H1 (cell line): ENCODE measurements at regions not wholly inside any gene's neighbourhood (a gene's known extent, or its start where the extent isn't known, plus 50 kb on each side); places are given as distances from the start of the nearest gene placed in this dataset.

Source experiments
- ASH2L ChIP-seq: fragments of 200-600, 300-600 bp; sonication (generic); IDR thresholded peaks from one replicate; pipeline ENCODE4 v1.7.1; 2017; ENCODE audit warnings: low read length
- NANOG ChIP-seq: IDR thresholded peaks from 2 replicates; pipeline ENCODE4 v1.6.1; 2011; ENCODE audit warnings: low read length, low read depth, mild to moderate bottlenecking, inconsistent platforms; ENCODE audit not compliant: insufficient read depth, poor library complexity, severe bottlenecking
- POLR2A ChIP-seq, 2 experiments: IDR thresholded peaks; 1 replicate in 1 of 2; 2 replicates in 1 of 2; pipeline ENCODE4 v1.6.1; 2011; ENCODE audit warnings: low read depth in 2 of 2, low read length in 2 of 2, mild to moderate bottlenecking in 2 of 2; ENCODE audit errors: control extremely low read depth in 1 of 2
- POLR2AphosphoS5 ChIP-seq: IDR thresholded peaks from 2 replicates; pipeline ENCODE4 v1.6.1; 2011; ENCODE audit warnings: low read depth, low read length
- RAD21 ChIP-seq, 2 experiments: IDR thresholded peaks in 1 of 2; conservative IDR thresholded peaks in 1 of 2; 2 replicates each; pipeline ENCODE4 v1.6.1; 2011; ENCODE audit warnings: low read depth in 2 of 2, low read length in 2 of 2, improper control_type of control experiment in 1 of 2, inconsistent platforms in 1 of 2, mild to moderate bottlenecking in 1 of 2, moderate library complexity in 1 of 2
- RFX5 ChIP-seq: IDR thresholded peaks from 2 replicates; pipeline ENCODE4 v1.6.1; 2011; ENCODE audit warnings: low read depth, low read length, improper control_type of control experiment, borderline replicate concordance
- TAF1 ChIP-seq: IDR thresholded peaks from 2 replicates; pipeline ENCODE4 v1.6.1; 2011; ENCODE audit warnings: mild to moderate bottlenecking, low read depth, low read length
- TF ChIP-seq, protein P1 (sequence below), 3 experiments: IDR thresholded peaks; 1 replicate in 2 of 3; 2 replicates in 1 of 3; pipeline versions ENCODE4 v1.5.1 to v1.6.1; 2011; ENCODE audit warnings: low read length in 3 of 3, mild to moderate bottlenecking in 3 of 3, inconsistent platforms in 2 of 3, low read depth in 1 of 3, moderate library complexity in 1 of 3; ENCODE audit not compliant: insufficient read depth in 1 of 3; ENCODE audit errors: control extremely low read depth in 1 of 3
- TF ChIP-seq, protein P2 (sequence below): IDR thresholded peaks from 2 replicates; pipeline ENCODE4 v1.6.1; 2012; ENCODE audit warnings: inconsistent platforms

DNA sequence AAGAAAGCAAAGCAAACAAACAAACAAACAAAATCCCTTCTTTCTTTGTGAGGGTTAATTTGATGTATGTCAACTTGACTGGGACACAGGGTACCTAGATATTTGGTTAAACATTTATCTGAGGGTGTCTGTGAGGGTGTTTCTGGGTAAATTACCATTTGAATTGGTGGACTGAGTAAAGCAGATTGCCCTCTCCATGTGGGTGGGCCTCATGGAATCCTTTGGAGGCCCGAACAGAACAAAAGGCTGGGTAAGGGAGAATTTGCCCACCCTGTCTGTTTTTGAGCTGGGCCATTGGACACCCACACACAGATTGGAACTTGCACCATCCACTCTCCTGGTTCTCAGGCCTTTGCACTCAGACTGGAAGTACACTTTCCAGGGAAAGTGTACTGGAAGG is 628.8 kb upstream of the CITED2 start:
- TF ChIP-seq, protein P1, sequence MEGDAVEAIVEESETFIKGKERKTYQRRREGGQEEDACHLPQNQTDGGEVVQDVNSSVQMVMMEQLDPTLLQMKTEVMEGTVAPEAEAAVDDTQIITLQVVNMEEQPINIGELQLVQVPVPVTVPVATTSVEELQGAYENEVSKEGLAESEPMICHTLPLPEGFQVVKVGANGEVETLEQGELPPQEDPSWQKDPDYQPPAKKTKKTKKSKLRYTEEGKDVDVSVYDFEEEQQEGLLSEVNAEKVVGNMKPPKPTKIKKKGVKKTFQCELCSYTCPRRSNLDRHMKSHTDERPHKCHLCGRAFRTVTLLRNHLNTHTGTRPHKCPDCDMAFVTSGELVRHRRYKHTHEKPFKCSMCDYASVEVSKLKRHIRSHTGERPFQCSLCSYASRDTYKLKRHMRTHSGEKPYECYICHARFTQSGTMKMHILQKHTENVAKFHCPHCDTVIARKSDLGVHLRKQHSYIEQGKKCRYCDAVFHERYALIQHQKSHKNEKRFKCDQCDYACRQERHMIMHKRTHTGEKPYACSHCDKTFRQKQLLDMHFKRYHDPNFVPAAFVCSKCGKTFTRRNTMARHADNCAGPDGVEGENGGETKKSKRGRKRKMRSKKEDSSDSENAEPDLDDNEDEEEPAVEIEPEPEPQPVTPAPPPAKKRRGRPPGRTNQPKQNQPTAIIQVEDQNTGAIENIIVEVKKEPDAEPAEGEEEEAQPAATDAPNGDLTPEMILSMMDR (IDR thresholded peaks at IDR 0.05; ENCODE audit: control extremely low read depth in 1 of 3, insufficient read depth in 1 of 3, low read depth in 1 of 3, low read length in 3 of 3): no peak
- TF ChIP-seq POLR2A (IDR thresholded peaks at IDR 0.05; ENCODE audit: control extremely low read depth in 1 of 2, low read depth in 2 of 2, low read length in 2 of 2) (no peak), RAD21 (IDR thresholded peaks at IDR 0.05 in 1 of 2, conservative IDR thresholded peaks at IDR 0.05 in 1 of 2; ENCODE audit: low read depth in 2 of 2, low read length in 2 of 2) (no peak), POLR2AphosphoS5 (no peak), NANOG (no peak), RFX5 (no peak), ASH2L (no peak), TAF1 (no peak)
- TF ChIP-seq, protein P2, sequence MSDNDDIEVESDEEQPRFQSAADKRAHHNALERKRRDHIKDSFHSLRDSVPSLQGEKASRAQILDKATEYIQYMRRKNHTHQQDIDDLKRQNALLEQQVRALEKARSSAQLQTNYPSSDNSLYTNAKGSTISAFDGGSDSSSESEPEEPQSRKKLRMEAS: no peak
